B cell (primary cell): ENCODE measurements at regions not wholly inside any gene's neighbourhood (a gene's known extent, or its start where the extent isn't known, plus 50 kb on each side); places are given as distances from the start of the nearest gene placed in this dataset.

Experiments
- ATAC-seq: fragments of 200-7000 bp; cut with Tn5 transposase; one replicate; pipeline ENCODE4 v1.10.0; 2021; ENCODE audit warnings: low read depth, mild to moderate bottlenecking, moderate number of reproducible peaks, moderate library complexity
- CTCF ChIA-PET: fragments of 350-600 bp; sonication (Branson Sonifier 250); formaldehyde crosslinking; loops from one replicate; lab custom pipeline; 2021; ENCODE audit warnings: antibody characterized with exemption, inconsistent platforms; lab: Charles Lee
- POLR2A ChIA-PET: fragments of 350-600 bp; sonication (Branson Sonifier 250); formaldehyde crosslinking; loops from one replicate; lab custom pipeline; 2021; ENCODE audit warnings: antibody characterized with exemption; lab: Charles Lee
- DNase-seq: peaks from one replicate; pipeline ENCODE4 v3.0.0; 2013
- H2AFZ ChIP-seq: 2 replicates; pipeline ENCODE4 v1.6.1; 2012; ENCODE audit warnings: mild to moderate bottlenecking, low read depth, low read length; ENCODE audit not compliant: insufficient read depth, poor library complexity, severe bottlenecking
- H3K27ac ChIP-seq, 2 donors: 1 replicate in 1 of 2; 2 replicates in 1 of 2; pipeline ENCODE4 v1.5.1; 2012 to 2013; ENCODE audit warnings: low read length in 2 of 2, mild to moderate bottlenecking in 2 of 2, moderate library complexity in 1 of 2
- H3K27me3 ChIP-seq, 4 experiments: fragments of 200-600 bp in 1 of 4; sonication (generic) in 1 of 4; replicated peaks in 1 of 4; 1 replicate in 2 of 4; 2 replicates in 2 of 4; pipeline versions ENCODE4 v1.6.1 to v1.7.0; 2013 to 2016; ENCODE audit warnings: low read length in 3 of 4, mild to moderate bottlenecking in 2 of 4, mixed read lengths in 1 of 4, moderate library complexity in 1 of 4; ENCODE audit not compliant: insufficient read depth in 4 of 4, control insufficient read depth in 3 of 4; ENCODE audit errors: control extremely low read depth in 1 of 4
- H3K36me3 ChIP-seq, 2 experiments: replicated peaks in 1 of 2; 1 replicate in 1 of 2; 2 replicates in 1 of 2; pipeline versions ENCODE4 v1.6.1 to v1.7.1; 2013; ENCODE audit warnings: low read length in 1 of 2; ENCODE audit not compliant: insufficient read depth in 2 of 2, control insufficient read depth in 1 of 2; ENCODE audit errors: control extremely low read depth in 1 of 2, extremely low read depth in 1 of 2
- H3K4me1 ChIP-seq, 2 donors: fragments of 200-600 bp in 1 of 2; sonication (generic) in 1 of 2; 1 replicate in 1 of 2; 2 replicates in 1 of 2; pipeline versions ENCODE4 v1.5.1 to v1.6.1; 2013 to 2017; ENCODE audit warnings: low read length in 2 of 2; ENCODE audit not compliant: control insufficient read depth in 2 of 2, insufficient read depth in 2 of 2
- H3K4me2 ChIP-seq: replicated peaks from 2 replicates; pipeline ENCODE3; 2012; ENCODE audit warnings: mild to moderate bottlenecking, low read depth, low read length; ENCODE audit not compliant: poor library complexity, severe bottlenecking
- H3K4me3 ChIP-seq, 5 experiments: fragments of 200-600 bp in 1 of 5; sonication (generic) in 1 of 5; 1 replicate in 3 of 5; 2 replicates in 2 of 5; pipeline versions ENCODE4 v1.5.1 to v1.7.0; 2011 to 2016; ENCODE audit warnings: low read length in 4 of 5, mild to moderate bottlenecking in 4 of 5, low read depth in 2 of 5, control low read depth in 1 of 5, moderate library complexity in 1 of 5; ENCODE audit not compliant: insufficient read depth in 1 of 5; ENCODE audit errors: control extremely low read depth in 1 of 5, extremely low read depth in 1 of 5
- H3K79me2 ChIP-seq: fragments of 200-600 bp; sonication (generic); one replicate; pipeline ENCODE4 v1.6.0; 2016; ENCODE audit warnings: low read length; ENCODE audit not compliant: control insufficient read depth, insufficient read depth
- H3K9ac ChIP-seq: fragments of 200-600 bp; sonication (generic); 2 replicates; pipeline ENCODE4 v1.6.1; 2017; ENCODE audit warnings: mild to moderate bottlenecking, low read length, moderate library complexity
- H3K9me3 ChIP-seq, 3 donors: one replicate each; pipeline versions ENCODE4 v1.6.1 to v1.7.1; 2013; ENCODE audit warnings: low read length in 2 of 3; ENCODE audit not compliant: control insufficient read depth in 2 of 3, insufficient read depth in 1 of 3; ENCODE audit errors: control extremely low read depth in 1 of 3
- H4K20me1 ChIP-seq: 2 replicates; pipeline ENCODE4 v1.6.0; 2012; ENCODE audit warnings: mild to moderate bottlenecking, low read length; ENCODE audit not compliant: insufficient read depth, control insufficient read depth, poor library complexity, severe bottlenecking
- H3K27ac Mint-ChIP-seq: one replicate; pipeline ENCODE4 v1.8.0; 2021; ENCODE audit warnings: mixed read lengths
- H3K27me3 Mint-ChIP-seq: one replicate; pipeline ENCODE4 v1.8.0; 2021; ENCODE audit warnings: mixed read lengths
- H3K4me1 Mint-ChIP-seq: one replicate; pipeline ENCODE4 v1.8.0; 2021; ENCODE audit warnings: mixed read lengths
- H3K4me3 Mint-ChIP-seq: one replicate; pipeline ENCODE4 v1.8.0; 2021; ENCODE audit warnings: mixed read lengths
- H3K9me3 Mint-ChIP-seq: one replicate; pipeline ENCODE4 v1.8.0; 2022; ENCODE audit warnings: mixed read lengths; ENCODE audit not compliant: insufficient read depth
- EZH2 ChIP-seq: IDR thresholded peaks from 2 replicates; pipeline ENCODE4 v1.6.1; 2012; ENCODE audit warnings: borderline replicate concordance, low read depth, mild to moderate bottlenecking, moderate library complexity, low read length; ENCODE audit not compliant: insufficient read depth, poor library complexity, severe bottlenecking
- WGBS: methylation state at CpG from one replicate; pipeline ENCODE4 v1.1.5; 2013; ENCODE audit warnings: missing lambda C conversion rate; ENCODE audit not compliant: insufficient coverage; 5-methylcytosine and 5-hydroxymethylcytosine counted together
- intact Hi-C: fragments of 100-400 bp; cut with micrococcal nuclease; formaldehyde crosslinking; loops from one replicate; pipeline ENCODE4 v1.10.0; 2022
- TF ChIP-seq, protein P1 (sequence below): fragments of 200-600 bp; IDR thresholded peaks from one replicate; pipeline ENCODE4 v1.8.0; 2022; ENCODE audit warnings: antibody characterized with exemption, mild to moderate bottlenecking

GRCh38 chr5:74074111-74074510 lies 448.1 kb downstream of the ARHGEF28 start:
- H3K4me3 ChIP-seq: no peak overlapping the region
- H3K27me3 ChIP-seq: no peaks in the 10 kb centered on the region
- no peak overlapping the region for H3K9ac ChIP-seq
- H3K9me3 ChIP-seq: no peaks in the 10 kb centered on the region
- Mint-ChIP-seq H3K4me3 (no peak overlapping the region), H3K4me1 (no peaks in the 10 kb centered on the region), H3K27ac (no peak overlapping the region), H3K27me3 (peaks cover 4% of the 10 kb centered on the region), H3K9me3 (no peaks in the 10 kb centered on the region)
- no peaks in the 10 kb centered on the region for H3K4me1 ChIP-seq
- H3K36me3 ChIP-seq: no peaks in the 10 kb centered on the region
- TF ChIP-seq EZH2: no peak
- TF ChIP-seq, protein P1, sequence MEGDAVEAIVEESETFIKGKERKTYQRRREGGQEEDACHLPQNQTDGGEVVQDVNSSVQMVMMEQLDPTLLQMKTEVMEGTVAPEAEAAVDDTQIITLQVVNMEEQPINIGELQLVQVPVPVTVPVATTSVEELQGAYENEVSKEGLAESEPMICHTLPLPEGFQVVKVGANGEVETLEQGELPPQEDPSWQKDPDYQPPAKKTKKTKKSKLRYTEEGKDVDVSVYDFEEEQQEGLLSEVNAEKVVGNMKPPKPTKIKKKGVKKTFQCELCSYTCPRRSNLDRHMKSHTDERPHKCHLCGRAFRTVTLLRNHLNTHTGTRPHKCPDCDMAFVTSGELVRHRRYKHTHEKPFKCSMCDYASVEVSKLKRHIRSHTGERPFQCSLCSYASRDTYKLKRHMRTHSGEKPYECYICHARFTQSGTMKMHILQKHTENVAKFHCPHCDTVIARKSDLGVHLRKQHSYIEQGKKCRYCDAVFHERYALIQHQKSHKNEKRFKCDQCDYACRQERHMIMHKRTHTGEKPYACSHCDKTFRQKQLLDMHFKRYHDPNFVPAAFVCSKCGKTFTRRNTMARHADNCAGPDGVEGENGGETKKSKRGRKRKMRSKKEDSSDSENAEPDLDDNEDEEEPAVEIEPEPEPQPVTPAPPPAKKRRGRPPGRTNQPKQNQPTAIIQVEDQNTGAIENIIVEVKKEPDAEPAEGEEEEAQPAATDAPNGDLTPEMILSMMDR: no peak
- WGBS: 100% methylated on average over 2 of the region's 7 CpGs
- ATAC-seq (no peak), DNase-seq (no peak)
- H3K27ac ChIP-seq: no peak overlapping the region
- no peaks in the 10 kb centered on the region for H4K20me1 ChIP-seq
- H3K4me2 ChIP-seq: no peak overlapping the region
- POLR2A ChIA-PET: no interaction called here
- CTCF ChIA-PET: no interaction called here
- no peak overlapping the region for H2AFZ ChIP-seq
- H3K79me2 ChIP-seq: no peaks in the 10 kb centered on the region
- intact Hi-C loops: no loop called here

DNA sequence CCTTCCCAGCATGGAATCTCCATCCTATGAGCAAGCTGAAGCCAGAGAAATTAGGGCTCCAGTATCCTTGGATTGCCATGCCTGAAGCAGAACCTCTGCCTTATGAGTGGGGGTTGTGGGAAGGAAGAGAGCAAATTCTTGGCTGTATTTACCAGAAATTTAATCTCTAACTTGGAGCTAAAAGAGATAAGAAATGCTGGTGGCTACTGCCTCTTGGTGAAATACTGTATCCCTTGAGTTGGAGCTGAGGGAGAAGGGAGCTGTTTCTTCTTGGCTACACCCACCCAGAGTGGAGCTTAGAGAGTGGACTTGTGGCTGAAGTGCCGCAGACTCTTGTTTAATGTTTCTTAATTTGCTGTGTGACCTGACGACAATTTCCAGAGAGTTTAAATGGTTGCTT lies 447.3 kb downstream of the ARHGEF28 start:
- Mint-ChIP-seq H3K4me3 (no peak overlapping the region), H3K27ac (no peak overlapping the region), H3K9me3 (no peaks in the 10 kb centered on the region), H3K4me1 (no peaks in the 10 kb centered on the region), H3K27me3 (peaks cover 4% of the 10 kb centered on the region)
- Histone ChIP-seq H3K9me3 (no peaks in the 10 kb centered on the region), H2AFZ (no peak overlapping the region), H3K4me3 (no peak overlapping the region), H4K20me1 (no peaks in the 10 kb centered on the region), H3K9ac (no peak overlapping the region), H3K4me1 (no peaks in the 10 kb centered on the region), H3K79me2 (no peaks in the 10 kb centered on the region), H3K27ac (no peak overlapping the region), H3K36me3 (no peaks in the 10 kb centered on the region), H3K27me3 (no peaks in the 10 kb centered on the region), H3K4me2 (no peak overlapping the region)
- TF ChIP-seq, protein P1: no peak
- TF ChIP-seq EZH2: no peak
- ChIA-PET CTCF (no interaction called here), POLR2A (no interaction called here)
- DNase-seq (no peak), ATAC-seq (no peak)
- intact Hi-C loops: no loop called here
- 100% methylated on average over 1 of the region's 2 CpGs for WGBS
